HAP-1 (cell line): ENCODE measurements at regions not wholly inside any gene's neighbourhood (a gene's known extent, or its start where the extent isn't known, plus 50 kb on each side); places are given as distances from the start of the nearest gene placed in this dataset.
"Not testable (repeated sequence)": the region's sequence is repeated elsewhere in the genome, so short reads cannot be mapped to it uniquely, and the experiment has no call there.

Experiments used
- DNase-seq, 2 experiments: peaks; one replicate each; pipeline ENCODE4 v3.0.0-alpha.2; 2016 to 2020; ENCODE audit warnings: low spot score in 2 of 2
- H3K27me3 ChIP-seq: fragments of 250-450 bp; sonication (Bioruptor Pico); 2 replicates; pipeline ENCODE4 v1.5.1; 2020; ENCODE audit warnings: low read depth, mild to moderate bottlenecking, moderate library complexity
- H3K36me3 ChIP-seq: fragments of 250-450 bp; sonication (Bioruptor Pico); replicated peaks from 2 replicates; pipeline ENCODE4 v1.5.1; 2020; ENCODE audit warnings: mild to moderate bottlenecking
- H3K4me1 ChIP-seq: fragments of 250-450 bp; sonication (Bioruptor Pico); 2 replicates; pipeline ENCODE4 v1.5.1; 2020; ENCODE audit warnings: mild to moderate bottlenecking
- H3K4me3 ChIP-seq: fragments of 250-450 bp; sonication (Bioruptor Pico); 2 replicates; pipeline ENCODE4 v1.5.1; 2020; ENCODE audit warnings: mild to moderate bottlenecking, moderate library complexity
- H3K9me3 ChIP-seq: fragments of 250-450 bp; sonication (Bioruptor Pico); 2 replicates; pipeline ENCODE4 v1.5.1; 2020; ENCODE audit warnings: mild to moderate bottlenecking, moderate library complexity
- in situ Hi-C: fragments of 300-500 bp; cut with MboI; formaldehyde crosslinking; loops from 3 replicates; pipeline ENCODE4 v1.14.3; 2020; ENCODE audit warnings: low sequenced_read_pairs, inconsistent platforms, mixed read lengths

DNA sequence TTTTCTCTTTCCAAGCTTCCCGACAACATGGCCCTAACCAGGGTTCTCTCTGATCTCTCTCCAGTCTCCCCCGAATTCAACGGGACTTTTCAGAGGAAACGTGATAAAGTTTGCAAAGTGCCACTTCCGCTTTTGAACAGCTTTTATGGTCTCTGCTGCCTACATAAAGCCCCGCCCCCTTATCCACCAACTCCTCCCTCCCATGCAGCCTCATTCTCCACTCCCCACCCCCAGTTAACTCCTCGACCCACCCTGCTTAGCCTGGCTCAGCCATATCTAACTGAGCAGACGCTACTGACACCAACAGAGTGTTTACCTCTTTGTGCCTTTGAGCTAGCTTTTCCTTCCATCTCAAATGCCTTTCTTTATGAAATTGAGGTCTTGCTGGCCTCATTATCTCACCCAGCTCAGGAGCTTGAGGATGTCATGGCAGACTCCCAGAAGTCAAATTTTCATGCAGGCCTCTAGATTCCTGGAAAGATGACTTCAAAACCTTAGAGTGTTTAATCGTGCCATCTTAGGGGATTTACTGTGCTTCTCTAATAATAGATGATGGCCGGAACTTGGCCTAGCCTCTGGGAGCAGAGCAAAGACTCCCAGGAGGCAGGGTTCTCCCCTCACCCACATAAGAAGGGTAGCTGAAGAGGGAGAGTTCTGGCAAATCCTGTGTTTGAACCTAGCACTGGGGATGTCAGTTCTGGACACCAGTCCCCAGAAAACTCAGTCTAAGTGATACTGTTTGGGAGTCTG is 606.0 kb downstream of the BCOR start:
- in situ Hi-C loops: no loop called here
- Histone ChIP-seq H3K9me3 (no peaks in the 10 kb centered on the region), H3K27me3 (no peaks in the 10 kb centered on the region), H3K4me1 (no peaks in the 10 kb centered on the region), H3K36me3 (no peaks in the 10 kb centered on the region), H3K4me3 (no peak overlapping the region)
- DNase-seq: peak in 1 of 2 experiments; percentile 29

DNA sequence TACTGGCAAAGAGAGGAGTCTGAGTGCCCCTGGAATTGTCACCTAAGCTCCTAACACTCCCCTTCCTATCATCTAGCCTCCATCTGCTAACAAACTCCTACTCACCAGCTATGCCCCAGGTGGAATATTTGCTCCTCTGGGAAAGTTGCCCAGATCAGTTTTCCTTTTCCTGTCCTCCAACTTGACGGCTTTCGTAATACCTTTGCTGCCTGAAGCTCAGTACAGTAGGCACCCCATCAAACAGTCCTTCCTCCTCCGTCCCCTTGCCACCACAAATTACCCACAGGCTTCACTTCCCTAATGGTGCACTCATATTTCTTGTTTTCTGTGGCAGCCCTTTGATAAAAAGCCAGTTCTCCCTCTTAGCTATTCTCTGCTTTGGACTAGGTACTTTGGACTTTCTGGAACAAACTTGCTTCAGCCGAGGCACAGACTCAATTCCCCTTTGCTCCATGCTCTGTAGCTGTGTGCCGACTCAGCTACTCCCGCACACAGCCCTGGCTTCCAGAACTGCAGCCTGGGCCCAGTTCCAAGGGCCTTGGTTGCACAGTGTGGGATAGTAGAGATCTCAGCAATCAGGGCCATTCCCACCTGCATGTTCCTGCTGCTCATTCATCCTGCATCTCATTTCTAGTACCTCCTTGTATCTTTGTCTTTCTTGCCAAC is 605.1 kb downstream of the BCOR start:
- Histone ChIP-seq H3K4me1 (no peaks in the 10 kb centered on the region), H3K9me3 (no peaks in the 10 kb centered on the region), H3K27me3 (no peaks in the 10 kb centered on the region), H3K4me3 (no peak overlapping the region), H3K36me3 (no peaks in the 10 kb centered on the region)
- DNase-seq: no peak
- in situ Hi-C loops: no loop called here

DNA sequence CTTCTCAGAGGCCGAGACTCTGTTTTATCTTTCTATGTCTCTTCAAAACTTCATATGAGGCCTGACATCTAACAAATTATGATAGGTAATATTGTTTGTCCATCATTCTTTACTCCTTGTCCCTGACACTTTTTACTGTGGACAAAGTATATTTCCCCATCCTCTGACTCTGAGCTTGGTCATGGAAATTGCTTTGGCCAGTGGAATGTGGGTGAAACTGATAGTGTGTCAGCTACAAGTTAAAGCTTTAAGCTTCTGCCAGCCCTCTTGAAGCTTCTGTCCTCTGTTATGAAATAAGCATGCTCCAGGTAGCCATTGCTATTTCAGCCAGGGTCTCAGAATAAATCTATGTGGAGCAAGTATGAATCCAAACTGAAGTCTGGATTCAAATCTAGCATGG is 604.6 kb downstream of the BCOR start:
- in situ Hi-C loops: no loop called here
- no peaks in the 10 kb centered on the region for H3K36me3 ChIP-seq
- H3K9me3 ChIP-seq: no peaks in the 10 kb centered on the region
- no peaks in the 10 kb centered on the region for H3K27me3 ChIP-seq
- H3K4me1 ChIP-seq: no peaks in the 10 kb centered on the region
- no peak for DNase-seq
- no peak overlapping the region for H3K4me3 ChIP-seq

DNA sequence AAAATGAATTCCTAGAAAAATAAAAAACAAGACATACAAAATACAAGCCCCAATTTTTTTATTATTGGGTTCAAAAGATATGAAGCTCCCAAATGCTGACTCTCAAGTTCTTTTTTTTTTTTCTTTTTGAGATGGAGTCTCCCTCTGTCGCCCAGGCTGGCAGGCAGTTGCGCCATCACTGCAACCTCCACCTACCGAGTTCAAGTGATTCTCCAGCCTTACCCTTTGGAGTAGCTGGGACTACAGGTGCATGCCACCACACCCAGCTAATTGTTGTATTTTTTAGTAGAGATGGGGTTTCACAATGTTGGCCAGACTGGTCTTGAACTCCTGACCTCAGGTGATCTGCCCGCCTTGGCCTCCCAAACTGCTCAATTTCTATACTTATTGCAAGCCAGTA is 600.6 kb downstream of the BCOR start:
- H3K9me3 ChIP-seq, in situ Hi-C loops, DNase-seq, H3K36me3 ChIP-seq, H3K4me1 ChIP-seq, H3K4me3 ChIP-seq, H3K27me3 ChIP-seq: not testable (repeated sequence)

DNA sequence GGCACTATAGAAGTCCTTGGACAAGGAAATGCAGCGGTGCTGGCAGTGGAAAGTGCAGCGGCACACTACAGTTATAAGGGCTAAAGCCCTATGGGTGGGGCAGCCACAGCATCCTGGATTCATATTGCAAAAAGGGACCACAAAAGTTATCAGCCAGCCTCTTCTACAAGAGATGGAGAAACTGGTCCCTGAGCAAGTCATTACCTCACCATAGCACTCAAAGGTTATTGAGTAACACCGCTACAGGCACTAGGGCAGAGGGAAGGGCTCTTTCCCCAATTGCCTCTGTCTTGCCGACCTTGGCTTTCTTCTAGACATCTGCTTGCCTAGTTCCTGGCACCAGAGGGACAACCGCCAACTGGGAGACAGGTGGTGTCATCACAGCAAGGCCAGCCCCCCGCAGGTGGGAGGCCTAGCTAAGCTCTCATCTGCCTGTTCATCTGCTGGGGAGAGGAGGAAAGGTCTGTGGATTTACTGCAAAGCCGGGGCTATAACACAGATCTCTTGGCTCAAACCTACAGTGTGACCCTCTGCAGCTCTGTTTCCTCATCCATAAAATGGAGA is 600.0 kb downstream of the BCOR start:
- H3K4me3 ChIP-seq: no peak overlapping the region
- H3K27me3 ChIP-seq: no peaks in the 10 kb centered on the region
- no peaks in the 10 kb centered on the region for H3K9me3 ChIP-seq
- in situ Hi-C loops: no loop called here
- DNase-seq: no peak
- no peaks in the 10 kb centered on the region for H3K36me3 ChIP-seq
- H3K4me1 ChIP-seq: no peaks in the 10 kb centered on the region

DNA sequence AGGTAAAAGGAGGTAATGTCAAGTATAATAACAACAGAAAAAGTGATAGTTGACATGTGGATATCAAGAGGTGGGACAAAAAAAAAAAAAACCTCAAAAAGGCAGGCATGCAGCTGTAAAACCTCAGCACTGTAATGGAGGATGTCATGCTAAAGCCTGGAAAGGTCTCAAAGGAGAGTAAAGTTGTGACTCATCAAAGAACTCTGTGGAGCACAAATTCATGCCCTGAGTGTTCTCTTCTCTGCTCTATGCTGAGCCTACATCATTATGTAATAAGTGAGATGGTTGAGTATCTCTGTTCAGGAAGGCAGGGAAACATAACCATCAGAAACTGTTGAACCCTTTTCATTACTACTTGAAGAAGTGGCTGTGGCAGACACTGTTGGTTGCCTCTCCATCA is 597.8 kb downstream of the BCOR start:
- no peaks in the 10 kb centered on the region for H3K4me1 ChIP-seq
- no peaks in the 10 kb centered on the region for H3K9me3 ChIP-seq
- no peak overlapping the region for H3K4me3 ChIP-seq
- H3K27me3 ChIP-seq: no peaks in the 10 kb centered on the region
- no peaks in the 10 kb centered on the region for H3K36me3 ChIP-seq
- no peak for DNase-seq
- in situ Hi-C loops: no loop called here

DNA sequence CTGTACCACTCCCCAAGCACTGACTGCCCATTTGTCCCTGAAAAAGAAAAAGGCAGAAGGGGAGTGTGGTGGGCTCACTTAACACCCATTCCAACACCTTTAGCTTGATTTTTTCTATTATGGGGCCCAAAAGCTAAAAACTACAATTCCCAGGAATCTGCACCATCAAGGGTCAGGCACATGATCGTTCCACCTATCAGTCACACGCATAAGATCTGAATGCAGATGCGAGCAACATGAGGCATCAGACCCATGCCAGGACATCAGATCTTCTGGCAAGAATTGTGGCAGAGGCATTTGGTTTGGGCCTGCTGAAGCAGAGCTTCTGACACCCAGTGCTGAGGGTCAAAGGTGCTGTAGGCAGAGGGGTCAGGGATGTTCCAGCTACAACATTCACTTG is 595.9 kb downstream of the BCOR start:
- no peak for DNase-seq
- Histone ChIP-seq H3K4me1 (no peaks in the 10 kb centered on the region), H3K9me3 (no peaks in the 10 kb centered on the region), H3K36me3 (no peaks in the 10 kb centered on the region), H3K4me3 (no peak overlapping the region), H3K27me3 (no peaks in the 10 kb centered on the region)
- in situ Hi-C loops: no loop called here

DNA sequence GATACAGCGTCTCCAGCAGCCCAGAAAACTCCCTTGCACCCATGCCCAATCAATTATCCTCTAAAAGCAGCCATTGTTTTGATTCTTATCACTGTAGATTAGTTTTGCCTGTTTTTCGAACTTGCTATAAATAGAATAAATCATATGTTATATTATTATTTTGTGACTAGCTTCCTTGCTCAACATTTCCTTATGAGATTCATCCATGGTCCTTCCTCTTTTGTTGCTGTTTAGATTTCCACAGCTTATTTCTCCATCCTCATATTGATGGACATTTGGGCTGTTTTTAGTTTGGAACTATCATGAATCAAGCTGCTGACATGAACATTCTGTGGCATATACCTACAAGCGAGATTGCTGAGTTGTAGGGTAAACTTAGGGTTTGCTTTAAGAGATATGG is 595.3 kb downstream of the BCOR start:
- no peaks in the 10 kb centered on the region for H3K27me3 ChIP-seq
- in situ Hi-C loops: no loop called here
- no peak overlapping the region for H3K4me3 ChIP-seq
- no peaks in the 10 kb centered on the region for H3K9me3 ChIP-seq
- no peak for DNase-seq
- no peaks in the 10 kb centered on the region for H3K4me1 ChIP-seq
- H3K36me3 ChIP-seq: no peaks in the 10 kb centered on the region

DNA sequence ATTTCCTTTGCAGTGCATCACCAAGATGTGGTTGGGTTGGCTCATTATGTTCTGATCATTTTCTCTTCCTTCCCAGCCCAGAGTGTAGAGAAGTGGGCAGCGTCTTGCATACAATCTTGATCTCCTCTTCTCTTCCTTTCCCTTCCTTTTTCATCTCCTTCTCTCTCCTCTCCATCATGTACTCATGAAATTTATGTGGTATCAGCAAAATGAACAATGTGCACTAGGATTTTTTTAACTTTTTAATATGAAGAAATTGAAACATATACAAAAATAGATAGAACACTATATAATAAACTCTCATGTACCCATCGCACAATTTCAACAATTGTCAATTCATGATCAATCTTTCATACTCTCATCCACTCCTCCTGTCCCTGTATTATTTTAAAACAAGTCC is 593.5 kb downstream of the BCOR start:
- in situ Hi-C loops: no loop called here
- Histone ChIP-seq H3K27me3 (no peaks in the 10 kb centered on the region), H3K4me1 (no peaks in the 10 kb centered on the region)

DNA sequence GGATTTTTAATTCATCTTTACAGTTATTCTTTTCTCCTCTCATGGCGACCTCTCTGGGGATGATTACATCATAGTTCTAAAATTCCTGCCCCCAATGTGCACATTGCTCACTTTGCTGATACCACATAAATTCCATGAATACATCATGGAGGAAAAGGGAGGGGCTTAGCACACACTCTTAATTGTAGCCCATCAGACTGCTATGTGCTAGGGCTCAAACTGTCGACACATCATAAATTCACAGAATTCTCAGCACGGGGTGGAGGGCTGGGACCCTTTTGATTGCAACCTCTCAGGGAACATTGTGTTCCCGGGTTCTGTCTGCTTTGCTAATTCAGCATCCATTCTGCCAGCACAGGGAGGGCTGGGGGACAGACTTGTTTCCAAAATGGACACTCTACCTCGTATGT is 592.9 kb downstream of the BCOR start:
- Histone ChIP-seq H3K4me3 (no peak overlapping the region), H3K4me1 (no peaks in the 10 kb centered on the region), H3K9me3 (no peaks in the 10 kb centered on the region; the same call in 1 of the 2 replicates), H3K36me3 (no peaks in the 10 kb centered on the region), H3K27me3 (no peaks in the 10 kb centered on the region)
- in situ Hi-C loops: no loop called here
- no peak for DNase-seq

More for the DNA sequence above, 593.5 kb downstream of the BCOR start:
- no peak for DNase-seq
- no peak overlapping the region for H3K4me3 ChIP-seq
- no peaks in the 10 kb centered on the region for H3K9me3 ChIP-seq
- no peaks in the 10 kb centered on the region for H3K36me3 ChIP-seq

DNA sequence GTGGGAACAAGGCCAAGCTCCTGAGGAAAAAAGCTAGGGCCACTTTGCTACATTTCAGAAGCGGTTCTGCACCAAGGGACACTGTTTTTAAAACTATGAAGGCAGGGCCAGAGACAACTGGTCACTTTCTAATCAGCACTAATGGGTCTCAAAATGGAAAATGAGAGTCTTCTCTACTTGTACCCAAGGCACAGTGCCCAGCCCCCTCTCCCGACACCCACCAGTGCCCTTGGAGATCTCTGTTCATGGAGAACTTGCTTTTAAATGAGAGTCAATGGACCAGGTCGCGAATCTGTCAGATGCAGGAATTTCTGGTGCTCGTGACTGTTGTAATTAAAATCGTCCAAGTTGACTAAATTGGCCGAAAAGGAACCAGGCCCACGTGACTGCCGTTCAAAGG is 591.6 kb downstream of the BCOR start:
- Histone ChIP-seq H3K4me1 (no peaks in the 10 kb centered on the region), H3K27me3 (no peaks in the 10 kb centered on the region), H3K4me3 (no peak overlapping the region), H3K9me3 (no peaks in the 10 kb centered on the region; the same call in 1 of the 2 replicates), H3K36me3 (no peaks in the 10 kb centered on the region)
- in situ Hi-C loops: no loop called here
- no peak for DNase-seq

DNA sequence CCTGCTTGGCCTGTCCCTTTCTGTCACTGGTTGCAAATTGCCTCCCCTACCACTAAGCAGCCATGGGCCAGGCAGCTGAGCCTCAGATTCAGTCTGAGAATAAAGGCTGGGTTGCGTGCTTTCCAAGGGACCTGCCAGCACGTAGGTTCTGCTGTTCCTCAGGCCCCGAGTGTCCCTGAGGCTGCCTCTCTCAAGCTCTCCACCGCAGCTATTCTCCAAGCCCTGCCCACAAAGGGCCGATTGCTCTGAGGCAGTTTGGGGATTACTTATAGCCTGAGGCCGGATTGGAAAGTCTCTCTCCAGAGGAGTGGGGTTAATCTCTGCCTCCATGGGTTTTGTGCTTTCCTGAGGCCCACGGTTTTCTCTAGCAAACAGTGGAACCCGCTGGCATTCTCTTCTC is 590.7 kb downstream of the BCOR start:
- H3K9me3 ChIP-seq: no peaks in the 10 kb centered on the region; the same call in 1 of the 2 replicates
- H3K4me3 ChIP-seq: no peak overlapping the region
- H3K27me3 ChIP-seq: no peaks in the 10 kb centered on the region
- no peaks in the 10 kb centered on the region for H3K4me1 ChIP-seq
- H3K36me3 ChIP-seq: no peaks in the 10 kb centered on the region
- in situ Hi-C loops: no loop called here
- DNase-seq: peak in 1 of 2 experiments; percentile 12

DNA sequence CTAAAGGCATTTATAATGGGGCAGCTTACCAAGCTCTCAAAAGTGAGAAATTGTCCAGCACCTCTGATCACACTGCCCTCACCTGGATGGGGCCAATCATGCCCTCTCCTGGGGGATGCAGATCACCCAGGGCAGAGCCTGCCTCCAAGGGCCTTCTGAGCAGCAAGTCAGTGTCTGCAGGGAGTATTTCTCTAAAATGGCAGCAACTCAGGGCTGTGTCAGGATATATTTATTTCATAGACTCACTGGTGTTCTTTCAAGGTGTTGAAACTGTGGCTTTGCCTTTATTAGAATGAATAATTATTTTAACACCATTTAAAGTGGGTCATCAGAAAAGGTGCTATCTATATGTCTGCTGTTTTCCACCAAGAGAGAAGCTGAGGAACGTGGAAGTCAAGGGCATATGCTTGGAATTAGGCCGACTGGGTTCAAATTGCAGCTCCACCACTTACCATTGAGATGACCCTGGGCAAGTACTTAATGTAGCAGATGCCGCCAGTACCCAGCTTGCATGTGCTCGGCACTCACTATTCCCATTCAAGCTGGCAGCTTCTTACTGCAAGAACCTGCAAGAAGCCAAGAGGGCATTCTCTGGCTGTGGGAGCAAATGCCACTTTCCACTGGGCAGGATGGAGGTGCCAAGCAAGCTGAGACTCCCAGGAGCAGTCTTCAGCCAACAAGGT is 590.0 kb downstream of the BCOR start:
- H3K36me3 ChIP-seq: no peaks in the 10 kb centered on the region
- no peaks in the 10 kb centered on the region for H3K4me1 ChIP-seq
- no peaks in the 10 kb centered on the region for H3K27me3 ChIP-seq
- in situ Hi-C loops: no loop called here
- H3K9me3 ChIP-seq: no peaks in the 10 kb centered on the region; the same call in 1 of the 2 replicates
- no peak for DNase-seq
- no peak overlapping the region for H3K4me3 ChIP-seq

DNA sequence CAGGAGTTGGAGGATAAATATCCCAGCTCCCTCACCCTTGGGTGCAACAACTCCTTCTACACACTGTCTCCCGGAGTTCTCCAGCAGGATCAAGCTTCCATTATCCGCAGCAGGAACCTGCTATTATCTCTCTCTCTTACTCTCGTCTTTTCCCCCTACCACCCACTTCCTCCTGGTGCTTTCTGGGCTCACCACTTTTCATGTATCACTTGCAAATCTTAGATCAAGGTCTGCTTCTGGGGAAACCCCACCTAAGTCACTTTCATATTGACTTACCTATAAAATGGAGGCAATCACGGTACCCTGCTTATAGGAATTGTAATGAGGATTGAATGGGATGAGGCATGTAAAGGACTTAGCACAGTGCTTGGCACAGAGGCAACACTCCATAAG is 589.5 kb downstream of the BCOR start:
- no peak for DNase-seq
- no peaks in the 10 kb centered on the region for H3K36me3 ChIP-seq
- H3K27me3 ChIP-seq: no peaks in the 10 kb centered on the region
- H3K9me3 ChIP-seq: no peaks in the 10 kb centered on the region; the same call in 1 of the 2 replicates
- no peak overlapping the region for H3K4me3 ChIP-seq
- in situ Hi-C loops: no loop called here
- H3K4me1 ChIP-seq: no peaks in the 10 kb centered on the region
